GM18498 (cell line): ENCODE measurements at regions not wholly inside any gene's neighbourhood (a gene's known extent, or its start where the extent isn't known, plus 50 kb on each side); places are given as distances from the start of the nearest gene placed in this dataset.

Experiments
- ATAC-seq: cut with Tn5 transposase; IDR thresholded peaks from one replicate; pipeline ENCODE4 v1.9.1; 2021; ENCODE audit warnings: mild to moderate bottlenecking, moderate library complexity; ENCODE audit not compliant: unreplicated experiment

GRCh38 chr4:125434136-125434535 is 119.4 kb downstream of the FAT4 start:
- no peak for ATAC-seq

- ATAC-seq: no peak
These were observed 126.1 kb downstream of the FAT4 start for GRCh38 chr4:125440814-125441213.

GRCh38 chr4:125444166-125444565 is 129.4 kb downstream of the FAT4 start:
- ATAC-seq: no peak

GRCh38 chr4:125445525-125445924 is 130.8 kb downstream of the FAT4 start:
- ATAC-seq: no peak

- ATAC-seq: no peak
These were observed 133.0 kb downstream of the FAT4 start for GRCh38 chr4:125447551-125448290.

GRCh38 chr4:125456075-125456474 is 141.3 kb downstream of the FAT4 start:
- ATAC-seq: no peak

- ATAC-seq: no peak
These were observed 144.8 kb downstream of the FAT4 start for GRCh38 chr4:125459531-125459930.

- no peak for ATAC-seq
These were observed 147.1 kb downstream of the FAT4 start for GRCh38 chr4:125461676-125462363.

GRCh38 chr4:125464146-125464545 is 149.4 kb downstream of the FAT4 start:
- no peak for ATAC-seq

- no peak for ATAC-seq
These were observed 166.7 kb downstream of the FAT4 start for GRCh38 chr4:125481334-125482045.

GRCh38 chr4:125482822-125483221 is 168.1 kb downstream of the FAT4 start:
- ATAC-seq: no peak

- ATAC-seq: no peak
These were observed 168.5 kb downstream of the FAT4 start for GRCh38 chr4:125483278-125483677.

GRCh38 chr4:125484912-125485311 is 170.2 kb downstream of the FAT4 start:
- ATAC-seq: no peak

GRCh38 chr4:125486351-125486750 is 171.6 kb downstream of the FAT4 start:
- ATAC-seq: no peak

GRCh38 chr4:125489952-125490690 is 175.4 kb downstream of the FAT4 start:
- no peak for ATAC-seq

GRCh38 chr4:125492957-125493356 is 178.2 kb downstream of the FAT4 start:
- ATAC-seq: no peak

GRCh38 chr4:125497861-125498260 is 183.1 kb downstream of the FAT4 start:
- ATAC-seq: no peak

- no peak for ATAC-seq
These were observed 184.2 kb downstream of the FAT4 start for GRCh38 chr4:125498981-125499380.

- no peak for ATAC-seq
These were observed 186.3 kb downstream of the FAT4 start for GRCh38 chr4:125501090-125501489.

- no peak for ATAC-seq
These were observed 186.8 kb downstream of the FAT4 start for GRCh38 chr4:125501568-125501967.

- ATAC-seq: no peak
These were observed 190.9 kb downstream of the FAT4 start for GRCh38 chr4:125505621-125506020.
